WTC11 (cell line): ENCODE measurements at regions not wholly inside any gene's neighbourhood (a gene's known extent, or its start where the extent isn't known, plus 50 kb on each side); places are given as distances from the start of the nearest gene placed in this dataset.

Experiments used
- ATAC-seq: fragments of 200-7000 bp; cut with Tn5 transposase; 2 replicates; pipeline ENCODE4 v1.10.0; 2021; ENCODE audit warnings: mild to moderate bottlenecking, moderate library complexity
- CTCF ChIA-PET: fragments of 300-600 bp; sonication (Branson Sonifier 250); formaldehyde crosslinking; loops from one replicate; lab custom pipeline; 2021; ENCODE audit warnings: antibody characterized with exemption; lab: Charles Lee
- POLR2A ChIA-PET: fragments of 350-600 bp; sonication (Branson Sonifier 250); formaldehyde crosslinking; loops from one replicate; lab custom pipeline; 2021; ENCODE audit warnings: antibody characterized with exemption; lab: Charles Lee
- DNase-seq: peaks from one replicate; pipeline ENCODE4 v3.0.0; 2021; ENCODE audit warnings: low spot score
- H3K27ac Mint-ChIP-seq: 2 replicates; pipeline ENCODE4 v1.8.0; 2021; ENCODE audit warnings: mixed read lengths
- H3K27me3 Mint-ChIP-seq: 2 replicates; pipeline ENCODE4 v1.8.0; 2021; ENCODE audit warnings: low read depth, mild to moderate bottlenecking, moderate library complexity, mixed read lengths
- H3K36me3 Mint-ChIP-seq: 2 replicates; pipeline ENCODE4 v1.8.0; 2021; ENCODE audit warnings: mixed read lengths
- H3K4me1 Mint-ChIP-seq: 2 replicates; pipeline ENCODE4 v1.8.0; 2022; ENCODE audit warnings: mixed read lengths
- H3K4me3 Mint-ChIP-seq: 2 replicates; pipeline ENCODE4 v1.8.0; 2021; ENCODE audit warnings: mild to moderate bottlenecking, moderate library complexity, mixed read lengths
- H3K9me3 Mint-ChIP-seq: 2 replicates; pipeline ENCODE4 v1.8.0; 2021; ENCODE audit warnings: mixed read lengths
- EMX1 ChIP-seq: fragments of 250-450 bp; sonication (Bioruptor Pico); IDR thresholded peaks from 2 replicates; pipeline ENCODE4 v1.8.0; 2021; ENCODE audit warnings: mild to moderate bottlenecking
- ERG ChIP-seq: fragments of 250-450 bp; sonication (Bioruptor Pico); IDR thresholded peaks from 2 replicates; pipeline ENCODE4 v1.8.0; 2021; ENCODE audit warnings: mild to moderate bottlenecking
- IRF2 ChIP-seq: sonication (generic); formaldehyde crosslinking; IDR thresholded peaks from 2 replicates; pipeline ENCODE4 v1.8.0; 2022; ENCODE audit warnings: low read depth, missing genetic modification reagents, borderline replicate concordance
- MXD4 ChIP-seq: fragments of 250-450 bp; sonication (Bioruptor Pico); IDR thresholded peaks from 2 replicates; pipeline ENCODE4 v1.8.0; 2021; ENCODE audit warnings: mild to moderate bottlenecking, moderate library complexity, borderline replicate concordance
- MYBL2 ChIP-seq: sonication (generic); formaldehyde crosslinking; IDR thresholded peaks from 2 replicates; pipeline ENCODE4 v1.8.1; 2023; ENCODE audit warnings: mild to moderate bottlenecking, moderate library complexity, missing genetic modification reagents
- NFATC4 ChIP-seq: fragments of 250-450 bp; sonication (Bioruptor Pico); IDR thresholded peaks from 2 replicates; pipeline ENCODE4 v1.9.0; 2021; ENCODE audit warnings: mild to moderate bottlenecking
- NR1H2 ChIP-seq: sonication (generic); formaldehyde crosslinking; IDR thresholded peaks from 2 replicates; pipeline ENCODE4 v1.9.0; 2021; ENCODE audit warnings: mild to moderate bottlenecking, moderate library complexity, missing genetic modification reagents
- NR3C1 ChIP-seq: sonication (generic); formaldehyde crosslinking; conservative IDR thresholded peaks from 2 replicates; pipeline ENCODE4 v1.8.1; 2023; ENCODE audit warnings: low read depth, mild to moderate bottlenecking, missing genetic modification reagents
- OVOL2 ChIP-seq: fragments of 250-450 bp; sonication (Bioruptor Pico); IDR thresholded peaks from 2 replicates; pipeline ENCODE4 v1.9.0; 2021; ENCODE audit warnings: mild to moderate bottlenecking, borderline replicate concordance
- RELA ChIP-seq: sonication (generic); formaldehyde crosslinking; IDR thresholded peaks from 2 replicates; pipeline ENCODE4 v1.8.1; 2022; ENCODE audit warnings: missing genetic modification reagents, mild to moderate bottlenecking, borderline replicate concordance
- TP53 ChIP-seq: sonication (generic); formaldehyde crosslinking; IDR thresholded peaks from 2 replicates; pipeline ENCODE4 v1.8.1; 2023; ENCODE audit warnings: mild to moderate bottlenecking, missing genetic modification reagents
- ZBTB21 ChIP-seq: sonication (generic); formaldehyde crosslinking; IDR thresholded peaks from 2 replicates; pipeline ENCODE4 v1.8.1; 2023; ENCODE audit warnings: mild to moderate bottlenecking, missing genetic modification reagents, borderline replicate concordance
- ZNF138 ChIP-seq: sonication (generic); formaldehyde crosslinking; conservative IDR thresholded peaks from 2 replicates; pipeline ENCODE4 v1.8.1; 2022; ENCODE audit warnings: mild to moderate bottlenecking, moderate library complexity, missing genetic modification reagents
- ZNF263 ChIP-seq: sonication (generic); formaldehyde crosslinking; IDR thresholded peaks from 2 replicates; pipeline ENCODE4 v1.8.1; 2022; ENCODE audit warnings: low read depth, mild to moderate bottlenecking, moderate library complexity, missing genetic modification reagents
- ZNF396 ChIP-seq: fragments of 250-450 bp; sonication (Bioruptor Pico); IDR thresholded peaks from 2 replicates; pipeline ENCODE4 v1.8.0; 2021; ENCODE audit warnings: mild to moderate bottlenecking, moderate library complexity, borderline replicate concordance
- TF ChIP-seq, protein P1 (sequence below): fragments of 250-450 bp; sonication (Bioruptor Pico); conservative IDR thresholded peaks from 2 replicates; pipeline ENCODE4 v1.9.0; 2021; ENCODE audit warnings: mild to moderate bottlenecking
- TF ChIP-seq, protein P2 (sequence below): fragments of 250-450 bp; sonication (Bioruptor Pico); IDR thresholded peaks from 2 replicates; pipeline ENCODE4 v1.9.0; 2021; ENCODE audit warnings: mild to moderate bottlenecking
- TF ChIP-seq, protein P3 (sequence below): sonication (generic); formaldehyde crosslinking; IDR thresholded peaks from 2 replicates; pipeline ENCODE4 v1.8.1; 2023; ENCODE audit warnings: mild to moderate bottlenecking, missing genetic modification reagents
- TF ChIP-seq, protein P4 (sequence below): fragments of 250-450 bp; sonication (Bioruptor Pico); IDR thresholded peaks from 2 replicates; pipeline ENCODE4 v2.1.2; 2022; ENCODE audit warnings: mild to moderate bottlenecking, moderate library complexity

DNA sequence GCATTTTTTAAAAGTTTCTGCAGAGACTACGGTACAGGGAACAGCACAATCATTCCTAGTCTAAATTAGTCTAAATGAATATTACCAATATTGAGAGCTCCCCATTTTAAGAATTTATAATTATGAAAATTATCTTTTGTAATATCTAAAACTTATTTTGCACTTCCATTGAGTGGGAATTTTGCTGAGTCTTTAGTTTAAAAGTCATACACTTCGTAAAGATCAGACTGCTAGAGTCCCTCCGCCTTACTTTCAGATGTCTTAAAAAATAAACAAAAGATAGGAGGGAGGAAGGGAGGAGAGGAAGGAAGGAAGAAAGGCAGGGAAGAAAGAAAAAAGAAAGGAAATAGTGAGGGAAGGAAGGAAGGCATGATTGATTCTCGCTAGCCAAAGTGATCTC lies 278.2 kb upstream of the PRDM1 start:
- CTCF ChIA-PET, result no interaction called here
- H3K9me3 Mint-ChIP-seq, result no peaks in the 10 kb centered on the region
- no peaks in the 10 kb centered on the region for H3K27me3 Mint-ChIP-seq
- H3K36me3 Mint-ChIP-seq, result no peaks in the 10 kb centered on the region
- DNase-seq, result no peak
- POLR2A ChIA-PET, result no interaction called here
- ATAC-seq, result no peak
- no peak overlapping the region for H3K27ac Mint-ChIP-seq
- H3K4me1 Mint-ChIP-seq, result peaks cover 16% of the 10 kb centered on the region
- TF ChIP-seq RELA (CRISPR knock-in tag), result no peak
- TF ChIP-seq NFATC4 (CRISPR knock-in tag), result no peak
- TF ChIP-seq, protein P1, sequence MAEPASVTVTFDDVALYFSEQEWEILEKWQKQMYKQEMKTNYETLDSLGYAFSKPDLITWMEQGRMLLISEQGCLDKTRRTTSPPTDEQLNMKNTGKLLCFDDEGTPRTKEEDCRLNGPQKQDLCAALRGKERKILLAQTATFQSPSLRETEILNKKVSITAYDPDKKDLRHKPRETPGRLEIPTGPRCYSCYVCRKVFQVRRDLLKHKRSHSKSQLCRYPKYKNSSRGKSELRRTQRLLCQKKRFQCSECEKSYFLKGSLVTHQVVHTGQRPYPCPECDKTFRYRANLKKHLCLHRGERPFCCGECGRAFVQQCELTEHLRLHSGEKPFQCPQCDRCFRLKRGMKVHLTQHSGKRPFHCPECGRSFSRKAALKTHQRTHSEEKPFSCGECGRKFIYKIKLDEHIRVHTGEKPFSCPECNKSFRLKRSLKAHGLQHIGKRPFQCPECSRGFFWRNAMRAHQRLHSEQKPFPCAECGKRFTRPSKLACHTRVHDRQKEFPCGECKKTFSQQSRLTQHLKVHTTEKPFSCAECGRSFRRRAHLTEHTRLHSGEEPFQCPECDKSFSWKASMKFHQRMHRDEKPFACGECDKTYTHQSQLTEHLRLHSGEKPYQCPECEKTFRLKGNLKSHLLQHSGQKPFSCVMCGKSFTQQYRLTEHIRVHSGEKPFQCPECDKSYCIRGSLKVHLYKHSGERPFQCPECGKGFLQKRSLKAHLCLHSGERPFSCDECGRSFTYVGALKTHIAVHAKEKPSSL (CRISPR knock-in tag), result no peak
- no peak for TF ChIP-seq ERG (CRISPR knock-in tag)
- no peak for TF ChIP-seq MXD4 (CRISPR knock-in tag)
- no peak for TF ChIP-seq MYBL2 (CRISPR knock-in tag)
- TF ChIP-seq NR3C1 (CRISPR knock-in tag), result no peak
- TF ChIP-seq, protein P2, sequence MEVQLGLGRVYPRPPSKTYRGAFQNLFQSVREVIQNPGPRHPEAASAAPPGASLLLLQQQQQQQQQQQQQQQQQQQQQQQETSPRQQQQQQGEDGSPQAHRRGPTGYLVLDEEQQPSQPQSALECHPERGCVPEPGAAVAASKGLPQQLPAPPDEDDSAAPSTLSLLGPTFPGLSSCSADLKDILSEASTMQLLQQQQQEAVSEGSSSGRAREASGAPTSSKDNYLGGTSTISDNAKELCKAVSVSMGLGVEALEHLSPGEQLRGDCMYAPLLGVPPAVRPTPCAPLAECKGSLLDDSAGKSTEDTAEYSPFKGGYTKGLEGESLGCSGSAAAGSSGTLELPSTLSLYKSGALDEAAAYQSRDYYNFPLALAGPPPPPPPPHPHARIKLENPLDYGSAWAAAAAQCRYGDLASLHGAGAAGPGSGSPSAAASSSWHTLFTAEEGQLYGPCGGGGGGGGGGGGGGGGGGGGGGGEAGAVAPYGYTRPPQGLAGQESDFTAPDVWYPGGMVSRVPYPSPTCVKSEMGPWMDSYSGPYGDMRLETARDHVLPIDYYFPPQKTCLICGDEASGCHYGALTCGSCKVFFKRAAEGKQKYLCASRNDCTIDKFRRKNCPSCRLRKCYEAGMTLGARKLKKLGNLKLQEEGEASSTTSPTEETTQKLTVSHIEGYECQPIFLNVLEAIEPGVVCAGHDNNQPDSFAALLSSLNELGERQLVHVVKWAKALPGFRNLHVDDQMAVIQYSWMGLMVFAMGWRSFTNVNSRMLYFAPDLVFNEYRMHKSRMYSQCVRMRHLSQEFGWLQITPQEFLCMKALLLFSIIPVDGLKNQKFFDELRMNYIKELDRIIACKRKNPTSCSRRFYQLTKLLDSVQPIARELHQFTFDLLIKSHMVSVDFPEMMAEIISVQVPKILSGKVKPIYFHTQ (CRISPR knock-in tag), result no peak
- TF ChIP-seq, protein P3, sequence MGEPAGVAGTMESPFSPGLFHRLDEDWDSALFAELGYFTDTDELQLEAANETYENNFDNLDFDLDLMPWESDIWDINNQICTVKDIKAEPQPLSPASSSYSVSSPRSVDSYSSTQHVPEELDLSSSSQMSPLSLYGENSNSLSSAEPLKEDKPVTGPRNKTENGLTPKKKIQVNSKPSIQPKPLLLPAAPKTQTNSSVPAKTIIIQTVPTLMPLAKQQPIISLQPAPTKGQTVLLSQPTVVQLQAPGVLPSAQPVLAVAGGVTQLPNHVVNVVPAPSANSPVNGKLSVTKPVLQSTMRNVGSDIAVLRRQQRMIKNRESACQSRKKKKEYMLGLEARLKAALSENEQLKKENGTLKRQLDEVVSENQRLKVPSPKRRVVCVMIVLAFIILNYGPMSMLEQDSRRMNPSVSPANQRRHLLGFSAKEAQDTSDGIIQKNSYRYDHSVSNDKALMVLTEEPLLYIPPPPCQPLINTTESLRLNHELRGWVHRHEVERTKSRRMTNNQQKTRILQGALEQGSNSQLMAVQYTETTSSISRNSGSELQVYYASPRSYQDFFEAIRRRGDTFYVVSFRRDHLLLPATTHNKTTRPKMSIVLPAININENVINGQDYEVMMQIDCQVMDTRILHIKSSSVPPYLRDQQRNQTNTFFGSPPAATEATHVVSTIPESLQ (CRISPR knock-in tag), result no peak
- no peak for TF ChIP-seq EMX1 (CRISPR knock-in tag)
- TF ChIP-seq, protein P4, sequence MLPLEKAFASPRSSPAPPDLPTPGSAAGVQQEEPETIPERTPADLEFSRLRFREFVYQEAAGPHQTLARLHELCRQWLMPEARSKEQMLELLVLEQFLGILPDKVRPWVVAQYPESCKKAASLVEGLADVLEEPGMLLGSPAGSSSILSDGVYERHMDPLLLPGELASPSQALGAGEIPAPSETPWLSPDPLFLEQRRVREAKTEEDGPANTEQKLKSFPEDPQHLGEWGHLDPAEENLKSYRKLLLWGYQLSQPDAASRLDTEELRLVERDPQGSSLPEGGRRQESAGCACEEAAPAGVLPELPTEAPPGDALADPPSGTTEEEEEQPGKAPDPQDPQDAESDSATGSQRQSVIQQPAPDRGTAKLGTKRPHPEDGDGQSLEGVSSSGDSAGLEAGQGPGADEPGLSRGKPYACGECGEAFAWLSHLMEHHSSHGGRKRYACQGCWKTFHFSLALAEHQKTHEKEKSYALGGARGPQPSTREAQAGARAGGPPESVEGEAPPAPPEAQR (CRISPR knock-in tag), result no peak
- no peak for TF ChIP-seq OVOL2 (CRISPR knock-in tag)
- TF ChIP-seq, all 79 proteins: peak for 0
- no peak overlapping the region for H3K4me3 Mint-ChIP-seq

DNA sequence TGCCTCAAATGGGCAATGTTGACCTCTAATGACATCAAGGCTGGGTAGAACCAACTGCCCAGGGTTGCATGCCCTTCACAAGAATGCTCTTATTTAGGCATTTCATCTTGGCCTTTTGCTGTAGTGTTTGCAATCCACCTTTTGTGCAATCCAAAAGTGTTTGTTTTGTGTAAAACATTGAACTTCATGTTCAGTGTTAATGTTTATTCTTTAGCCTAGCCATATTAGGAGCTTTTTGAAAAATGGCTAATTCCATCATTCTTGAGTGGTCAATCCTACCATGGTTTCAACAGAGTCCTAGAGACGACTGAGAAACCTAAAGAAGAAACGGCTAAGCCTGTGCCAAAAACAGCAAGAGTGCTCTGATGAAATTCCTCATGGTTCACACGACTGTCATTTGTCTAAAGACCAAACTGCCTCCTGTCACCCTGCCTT lies 279.6 kb upstream of the PRDM1 start:
- H3K9me3 Mint-ChIP-seq, result no peaks in the 10 kb centered on the region
- DNase-seq, result no peak
- no peak overlapping the region for H3K27ac Mint-ChIP-seq
- no peak overlapping the region for H3K4me3 Mint-ChIP-seq
- H3K36me3 Mint-ChIP-seq, result no peaks in the 10 kb centered on the region
- H3K4me1 Mint-ChIP-seq, result peaks cover 16% of the 10 kb centered on the region
- ChIA-PET CTCF (no interaction called here), POLR2A (no interaction called here)
- no peak for ATAC-seq
- H3K27me3 Mint-ChIP-seq, result no peaks in the 10 kb centered on the region
- TF ChIP-seq TP53 (CRISPR knock-in tag), result no peak
- no peak for TF ChIP-seq ZNF138 (CRISPR knock-in tag)
- no peak for TF ChIP-seq ZNF263 (CRISPR knock-in tag)
- no peak for TF ChIP-seq ZNF396
- TF ChIP-seq, protein P3 (CRISPR knock-in tag), result no peak
- no peak for TF ChIP-seq IRF2 (CRISPR knock-in tag)
- TF ChIP-seq ZBTB21 (CRISPR knock-in tag), result no peak
- TF ChIP-seq, protein P2 (CRISPR knock-in tag), result no peak
- no peak for TF ChIP-seq NR1H2 (CRISPR knock-in tag)
